Neuron (in vitro differentiated cells): ENCODE measurements at regions not wholly inside any gene's neighbourhood (a gene's known extent, or its start where the extent isn't known, plus 50 kb on each side); places are given as distances from the start of the nearest gene placed in this dataset.

ENCODE experiments used
- H2AFZ ChIP-seq: one replicate; pipeline ENCODE4 v1.6.1; 2013; ENCODE audit warnings: low read depth, mild to moderate bottlenecking, inconsistent platforms, low read length, moderate library complexity
- H3K27me3 ChIP-seq: one replicate; pipeline ENCODE4 v1.6.1; 2013; ENCODE audit warnings: low read length; ENCODE audit not compliant: insufficient read depth
- H3K36me3 ChIP-seq: one replicate; pipeline ENCODE4 v1.6.1; 2013; ENCODE audit warnings: low read length; ENCODE audit not compliant: insufficient read depth
- H3K4me1 ChIP-seq: one replicate; pipeline ENCODE4 v1.6.1; 2013; ENCODE audit warnings: low read length; ENCODE audit not compliant: insufficient read depth
- H3K4me3 ChIP-seq: 2 replicates; pipeline ENCODE4 v1.5.1; 2013; ENCODE audit warnings: mild to moderate bottlenecking, low read length, moderate library complexity
- H3K9me3 ChIP-seq: one replicate; pipeline ENCODE4 v1.6.1; 2013; ENCODE audit warnings: low read length

GRCh38 chr18:25764777-25765176 is 325.6 kb downstream of the SS18 start:
- no peak overlapping the region for H3K4me3 ChIP-seq
- H3K27me3 ChIP-seq, result no peaks in the 10 kb centered on the region
- H2AFZ ChIP-seq, result no peak overlapping the region
- H3K36me3 ChIP-seq, result no peaks in the 10 kb centered on the region
- no peaks in the 10 kb centered on the region for H3K4me1 ChIP-seq
- no peaks in the 10 kb centered on the region for H3K9me3 ChIP-seq

GRCh38 chr18:25759111-25759510 is 331.3 kb downstream of the SS18 start:
- Histone ChIP-seq H3K36me3 (no peaks in the 10 kb centered on the region), H3K4me3 (no peak overlapping the region), H3K4me1 (no peaks in the 10 kb centered on the region), H3K9me3 (no peaks in the 10 kb centered on the region), H3K27me3 (no peaks in the 10 kb centered on the region), H2AFZ (no peak overlapping the region)

GRCh38 chr18:25743646-25744151 is 346.7 kb downstream of the SS18 start:
- H3K27me3 ChIP-seq, result no peaks in the 10 kb centered on the region
- H3K36me3 ChIP-seq, result no peaks in the 10 kb centered on the region
- no peak overlapping the region for H2AFZ ChIP-seq
- no peak overlapping the region for H3K4me3 ChIP-seq
- no peaks in the 10 kb centered on the region for H3K4me1 ChIP-seq
- no peaks in the 10 kb centered on the region for H3K9me3 ChIP-seq

- no peak overlapping the region for H3K4me3 ChIP-seq
- no peaks in the 10 kb centered on the region for H3K36me3 ChIP-seq
- no peaks in the 10 kb centered on the region for H3K9me3 ChIP-seq
- no peaks in the 10 kb centered on the region for H3K27me3 ChIP-seq
- H3K4me1 ChIP-seq, result peaks cover 12% of the 10 kb centered on the region
- H2AFZ ChIP-seq, result no peak overlapping the region
These were observed 351.0 kb downstream of the SS18 start for GRCh38 chr18:25739376-25739775.

- Histone ChIP-seq H3K4me1 (peaks cover 12% of the 10 kb centered on the region), H3K36me3 (no peaks in the 10 kb centered on the region), H3K4me3 (no peak overlapping the region), H3K9me3 (no peaks in the 10 kb centered on the region), H2AFZ (no peak overlapping the region), H3K27me3 (no peaks in the 10 kb centered on the region)
These were observed 352.6 kb downstream of the SS18 start for GRCh38 chr18:25737710-25738311.

- Histone ChIP-seq H3K4me1 (peaks cover 12% of the 10 kb centered on the region), H2AFZ (no peak overlapping the region), H3K27me3 (no peaks in the 10 kb centered on the region), H3K36me3 (no peaks in the 10 kb centered on the region), H3K9me3 (no peaks in the 10 kb centered on the region), H3K4me3 (no peak overlapping the region)
These were observed 353.9 kb downstream of the SS18 start for GRCh38 chr18:25736516-25736915.

GRCh38 chr18:25735459-25735858 is 355.0 kb downstream of the SS18 start:
- no peak overlapping the region for H3K4me3 ChIP-seq
- H3K27me3 ChIP-seq, result no peaks in the 10 kb centered on the region
- no peaks in the 10 kb centered on the region for H3K36me3 ChIP-seq
- H3K4me1 ChIP-seq, result peaks cover 12% of the 10 kb centered on the region
- H3K9me3 ChIP-seq, result no peaks in the 10 kb centered on the region
- H2AFZ ChIP-seq, result no peak overlapping the region

GRCh38 chr18:25734336-25734735 is 356.1 kb downstream of the SS18 start:
- peaks cover 12% of the 10 kb centered on the region for H3K4me1 ChIP-seq
- no peak overlapping the region for H2AFZ ChIP-seq
- H3K27me3 ChIP-seq, result no peaks in the 10 kb centered on the region
- H3K36me3 ChIP-seq, result no peaks in the 10 kb centered on the region
- no peaks in the 10 kb centered on the region for H3K9me3 ChIP-seq
- no peak overlapping the region for H3K4me3 ChIP-seq

GRCh38 chr18:25732862-25733261 is 357.6 kb downstream of the SS18 start:
- Histone ChIP-seq H3K27me3 (no peaks in the 10 kb centered on the region), H3K4me3 (no peak overlapping the region), H3K9me3 (no peaks in the 10 kb centered on the region), H2AFZ (no peak overlapping the region), H3K36me3 (no peaks in the 10 kb centered on the region), H3K4me1 (peaks cover 5% of the 10 kb centered on the region)

- H3K27me3 ChIP-seq, result no peaks in the 10 kb centered on the region
- H3K36me3 ChIP-seq, result no peaks in the 10 kb centered on the region
- peaks cover 22% of the 10 kb centered on the region for H3K4me1 ChIP-seq
- H2AFZ ChIP-seq, result no peak overlapping the region
- no peak overlapping the region for H3K4me3 ChIP-seq
- no peaks in the 10 kb centered on the region for H3K9me3 ChIP-seq
These were observed 361.3 kb downstream of the SS18 start for GRCh38 chr18:25729072-25729471.

- Histone ChIP-seq H3K9me3 (no peaks in the 10 kb centered on the region), H3K4me3 (no peak overlapping the region), H3K36me3 (no peaks in the 10 kb centered on the region), H2AFZ (no peak overlapping the region), H3K27me3 (no peaks in the 10 kb centered on the region), H3K4me1 (peaks cover 22% of the 10 kb centered on the region)
These were observed 363.0 kb downstream of the SS18 start for GRCh38 chr18:25727281-25727985.

GRCh38 chr18:25726298-25726697 is 364.1 kb downstream of the SS18 start:
- H3K36me3 ChIP-seq, result no peaks in the 10 kb centered on the region
- H3K4me1 ChIP-seq, result peaks cover 22% of the 10 kb centered on the region
- H2AFZ ChIP-seq, result no peak overlapping the region
- no peaks in the 10 kb centered on the region for H3K9me3 ChIP-seq
- H3K4me3 ChIP-seq, result peak overlapping the region; percentile 38
- H3K27me3 ChIP-seq, result no peaks in the 10 kb centered on the region

- Histone ChIP-seq H3K4me3 (no peak overlapping the region), H2AFZ (no peak overlapping the region), H3K9me3 (no peaks in the 10 kb centered on the region)
These were observed 364.9 kb downstream of the SS18 start for GRCh38 chr18:25725501-25725900.

More at GRCh38 chr18:25725501-25725900, 364.9 kb downstream of the SS18 start:
- peaks cover 22% of the 10 kb centered on the region for H3K4me1 ChIP-seq
- no peaks in the 10 kb centered on the region for H3K27me3 ChIP-seq
- H3K36me3 ChIP-seq, result no peaks in the 10 kb centered on the region
